Brain microvascular endothelial cell (primary cell): ENCODE measurements at regions not wholly inside any gene's neighbourhood (a gene's known extent, or its start where the extent isn't known, plus 50 kb on each side); places are given as distances from the start of the nearest gene placed in this dataset.

ENCODE experiments used
- DNase-seq: peaks from one replicate; pipeline ENCODE4 v3.0.0-alpha.2; 2020
- H3K27ac ChIP-seq: fragments of 250-450 bp; sonication (Bioruptor Pico); 2 replicates; pipeline ENCODE4 v1.5.1; 2020; ENCODE audit warnings: mild to moderate bottlenecking, moderate library complexity
- H3K27me3 ChIP-seq: fragments of 250-450 bp; sonication (Bioruptor Pico); replicated peaks from 2 replicates; pipeline ENCODE4 v1.5.1; 2020; ENCODE audit warnings: mild to moderate bottlenecking
- H3K36me3 ChIP-seq: fragments of 250-450 bp; sonication (Bioruptor Pico); replicated peaks from 2 replicates; pipeline ENCODE4 v1.5.1; 2020; ENCODE audit warnings: mild to moderate bottlenecking
- H3K4me3 ChIP-seq: 2 replicates; pipeline ENCODE4 v1.5.1; 2011; ENCODE audit warnings: low read depth, mild to moderate bottlenecking, control low read depth, low read length, moderate library complexity
- CTCF ChIP-seq: IDR thresholded peaks from 2 replicates; pipeline ENCODE4 v1.5.1; 2011; ENCODE audit warnings: low read depth, mild to moderate bottlenecking, moderate library complexity, low read length, control low read depth, inconsistent platforms; ENCODE audit errors: missing control alignments
- in situ Hi-C: cut with HindIII; loops from 2 replicates; pipeline ENCODE4 v1.10.0; 2017; ENCODE audit warnings: low sequenced_read_pairs, low pct_ligation_motif_present

- DNase-seq, result no peak
- TF ChIP-seq CTCF, result no peak
Observed at GRCh38 chr16:26701243-26701886, 365.4 kb upstream of the C16orf82 start.

GRCh38 chr16:26705346-26705745, 361.4 kb upstream of the C16orf82 start:
- H3K27me3 ChIP-seq, result no peaks in the 10 kb centered on the region
- in situ Hi-C loops, result no loop called here
- no peaks in the 10 kb centered on the region for H3K36me3 ChIP-seq
- no peak overlapping the region for H3K27ac ChIP-seq
- no peak overlapping the region for H3K4me3 ChIP-seq
- no peak for TF ChIP-seq CTCF
- DNase-seq, result no peak

More at GRCh38 chr16:26701243-26701886, 365.4 kb upstream of the C16orf82 start:
- no peak overlapping the region for H3K27ac ChIP-seq
- no peaks in the 10 kb centered on the region for H3K27me3 ChIP-seq
- H3K36me3 ChIP-seq, result no peaks in the 10 kb centered on the region
- in situ Hi-C loops, result no loop called here
- no peak overlapping the region for H3K4me3 ChIP-seq

GRCh38 chr16:26708428-26708827, 358.3 kb upstream of the C16orf82 start:
- Histone ChIP-seq H3K36me3 (no peaks in the 10 kb centered on the region), H3K27ac (no peak overlapping the region)
- in situ Hi-C loops, result no loop called here

GRCh38 chr16:26709175-26709574, 357.6 kb upstream of the C16orf82 start:
- in situ Hi-C loops, result no loop called here
- TF ChIP-seq CTCF, result no peak
- Histone ChIP-seq H3K4me3 (no peak overlapping the region), H3K27ac (no peak overlapping the region), H3K36me3 (no peaks in the 10 kb centered on the region), H3K27me3 (no peaks in the 10 kb centered on the region)
- DNase-seq, result no peak

More at GRCh38 chr16:26708428-26708827, 358.3 kb upstream of the C16orf82 start:
- no peak for TF ChIP-seq CTCF
- H3K27me3 ChIP-seq, result no peaks in the 10 kb centered on the region
- H3K4me3 ChIP-seq, result no peak overlapping the region
- no peak for DNase-seq

GRCh38 chr16:26709754-26710153, 357.0 kb upstream of the C16orf82 start:
- no peaks in the 10 kb centered on the region for H3K27me3 ChIP-seq

More at GRCh38 chr16:26709754-26710153, 357.0 kb upstream of the C16orf82 start:
- TF ChIP-seq CTCF, result no peak
- in situ Hi-C loops, result no loop called here
- DNase-seq, result no peak
- Histone ChIP-seq H3K4me3 (no peak overlapping the region), H3K36me3 (no peaks in the 10 kb centered on the region), H3K27ac (no peak overlapping the region)
